HEK293 (cell line): ENCODE measurements at regions not wholly inside any gene's neighbourhood (a gene's known extent, or its start where the extent isn't known, plus 50 kb on each side); places are given as distances from the start of the nearest gene placed in this dataset.

Source experiments
- CTCF ChIA-PET: fragments of 350-600 bp; formaldehyde crosslinking; extraction: SDS; loops from one replicate; lab custom pipeline; 2021; ENCODE audit warnings: antibody characterized with exemption; lab: Yijun Ruan, JAX
- POLR2A ChIA-PET: fragments of 300-600 bp; formaldehyde crosslinking; extraction: SDS; loops from one replicate; lab custom pipeline; 2020; ENCODE audit warnings: antibody characterized with exemption, inconsistent platforms; lab: Yijun Ruan, JAX
- H3K27ac ChIP-seq: fragments of 200-500 bp; sonication (Bioruptor generic); 2 replicates; pipeline ENCODE4 v1.5.1; 2014; ENCODE audit warnings: low read depth, low read length, control low read depth, inconsistent platforms; ENCODE audit errors: extremely low read depth
- H3K36me3 ChIP-seq, 2 experiments: fragments of 200-500 bp in 1 of 2; sonication (Bioruptor generic) in 1 of 2; 1 replicate in 1 of 2; 2 replicates in 1 of 2; pipeline ENCODE4 v1.5.1; 2014 to 2017; ENCODE audit warnings: inconsistent platforms in 2 of 2, low read length in 2 of 2; ENCODE audit not compliant: control insufficient read depth in 2 of 2, insufficient read depth in 1 of 2
- H3K4me1 ChIP-seq: fragments of 200-500 bp; sonication (Bioruptor generic); 2 replicates; pipeline ENCODE4 v1.5.1; 2014; ENCODE audit warnings: mild to moderate bottlenecking, low read length, inconsistent platforms; ENCODE audit not compliant: control insufficient read depth, insufficient read depth
- H3K4me3 ChIP-seq: 2 replicates; pipeline ENCODE4 v1.5.1; 2011; ENCODE audit warnings: low read depth, mild to moderate bottlenecking, control low read depth, low read length, moderate library complexity
- H3K9me3 ChIP-seq: fragments of 200-500 bp; sonication (Bioruptor generic); 2 replicates; pipeline ENCODE4 v1.5.1; 2014; ENCODE audit warnings: low read depth, low read length, inconsistent platforms; ENCODE audit not compliant: control insufficient read depth, insufficient read depth
- BCL11B ChIP-seq: fragments of 450-650 bp; formaldehyde crosslinking; IDR thresholded peaks from 2 replicates; pipeline ENCODE4 v1.5.1; 2016; ENCODE audit warnings: low read depth, missing biosample characterization, missing genetic modification characterization
- ELK4 ChIP-seq: IDR thresholded peaks from 2 replicates; pipeline ENCODE4 v1.6.1; 2011; ENCODE audit warnings: mild to moderate bottlenecking, low read depth, low read length, borderline replicate concordance
- GLI2 ChIP-seq: fragments of 450-650 bp; formaldehyde crosslinking; IDR thresholded peaks from 2 replicates; pipeline ENCODE4; 2017; ENCODE audit warnings: missing biosample characterization, missing genetic modification characterization, low read depth, borderline replicate concordance
- INSM2 ChIP-seq: fragments of 450-650 bp; formaldehyde crosslinking; IDR thresholded peaks from 2 replicates; pipeline ENCODE4 v1.5.1; 2016; ENCODE audit warnings: missing biosample characterization, missing genetic modification characterization
- OVOL3 ChIP-seq: fragments of 450-650 bp; formaldehyde crosslinking; IDR thresholded peaks from 2 replicates; pipeline ENCODE4 v1.5.1; 2016; ENCODE audit warnings: missing biosample characterization, missing genetic modification characterization
- SETDB1 ChIP-seq: IDR thresholded peaks from one replicate; pipeline ENCODE4 v1.6.1; 2017; ENCODE audit warnings: mild to moderate bottlenecking, low read length, moderate library complexity, mixed read lengths; ENCODE audit not compliant: insufficient read length
- TRIM28 ChIP-seq: IDR thresholded peaks from 2 replicates; pipeline ENCODE4 v1.6.1; 2011; ENCODE audit warnings: low read length, control low read depth, borderline replicate concordance
- TSHZ1 ChIP-seq: fragments of 450-650 bp; formaldehyde crosslinking; IDR thresholded peaks from 2 replicates; pipeline ENCODE4 v1.5.1; 2016; ENCODE audit warnings: missing biosample characterization, missing genetic modification characterization, borderline replicate concordance
- ZBTB49 ChIP-seq: fragments of 450-650 bp; formaldehyde crosslinking; IDR thresholded peaks from 2 replicates; pipeline ENCODE4 v1.5.1; 2016; ENCODE audit warnings: missing biosample characterization, missing genetic modification characterization, low read depth
- ZFP3 ChIP-seq: fragments of 450-650 bp; formaldehyde crosslinking; IDR thresholded peaks from 2 replicates; pipeline ENCODE4 v1.5.1; 2016; ENCODE audit warnings: low read depth, missing biosample characterization, missing genetic modification characterization
- ZFP41 ChIP-seq: fragments of 450-650 bp; formaldehyde crosslinking; IDR thresholded peaks from 2 replicates; pipeline ENCODE4 v1.5.1; 2016; ENCODE audit warnings: missing biosample characterization, missing genetic modification characterization, borderline replicate concordance
- ZNF10 ChIP-seq: fragments of 450-650 bp; formaldehyde crosslinking; IDR thresholded peaks from 2 replicates; pipeline ENCODE4 v1.5.1; 2017; ENCODE audit warnings: missing biosample characterization, missing genetic modification characterization
- ZNF248 ChIP-seq: fragments of 450-650 bp; formaldehyde crosslinking; IDR thresholded peaks from 2 replicates; pipeline ENCODE4 v1.5.1; 2017; ENCODE audit warnings: missing biosample characterization, missing genetic modification characterization
- ZNF48 ChIP-seq: fragments of 450-650 bp; formaldehyde crosslinking; IDR thresholded peaks from 2 replicates; pipeline ENCODE4 v1.5.1; 2016; ENCODE audit warnings: missing biosample characterization, missing genetic modification characterization
- ZNF513 ChIP-seq: fragments of 450-650 bp; IDR thresholded peaks from 2 replicates; pipeline ENCODE4 v1.5.1; 2018; ENCODE audit warnings: missing biosample characterization, missing genetic modification characterization
- ZNF654 ChIP-seq: fragments of 450-650 bp; formaldehyde crosslinking; IDR thresholded peaks from 2 replicates; pipeline ENCODE4 v1.5.1; 2016; ENCODE audit warnings: low read depth, missing biosample characterization, missing genetic modification characterization
- ZNF791 ChIP-seq: fragments of 450-650 bp; formaldehyde crosslinking; IDR thresholded peaks from 2 replicates; pipeline ENCODE4 v1.5.1; 2016; ENCODE audit warnings: missing biosample characterization, missing genetic modification characterization
- ZNF837 ChIP-seq: fragments of 450-650 bp; formaldehyde crosslinking; IDR thresholded peaks from 2 replicates; pipeline ENCODE4 v1.5.1; 2016; ENCODE audit warnings: missing biosample characterization, missing genetic modification characterization
- ZNF843 ChIP-seq: fragments of 450-650 bp; formaldehyde crosslinking; IDR thresholded peaks from 2 replicates; pipeline ENCODE4 v1.5.1; 2016; ENCODE audit warnings: missing biosample characterization, missing genetic modification characterization

- H3K36me3 ChIP-seq = no peaks in the 10 kb centered on the region
- ChIA-PET POLR2A (no interaction called here), CTCF (interaction anchor here (0.6 to 2.2 kb wide), 2 partner anchors 26 to 178 kb away, joined by 3 to 7 read pairs; no protein-coding TSS in a partner anchor)
- TF ChIP-seq SETDB1 (no peak), ZFP3 (tag by site-specific recombination) (no peak), ZNF654 (tag by site-specific recombination) (peak; percentile 32)
- no peak overlapping the region for H3K4me3 ChIP-seq
- H3K4me1 ChIP-seq = no peaks in the 10 kb centered on the region
- no peak overlapping the region for H3K27ac ChIP-seq
- H3K9me3 ChIP-seq = no peaks in the 10 kb centered on the region
Measured at GRCh38 chr5:25119650-25120049, 474.9 kb upstream of the CDH10 start.

GRCh38 chr5:25107853-25108252 lies 463.1 kb upstream of the CDH10 start:
- ChIA-PET CTCF (interaction anchor here (0.6 kb wide), 1 partner anchor 28 kb away, joined by 4 read pairs; no protein-coding TSS in a partner anchor), POLR2A (no interaction called here)
- H3K9me3 ChIP-seq = no peaks in the 10 kb centered on the region
- H3K4me1 ChIP-seq = no peaks in the 10 kb centered on the region
- peak overlapping the region; percentile 8 for H3K4me3 ChIP-seq
- H3K36me3 ChIP-seq = no peaks in the 10 kb centered on the region
- no peak overlapping the region for H3K27ac ChIP-seq
- no peak for TF ChIP-seq ZNF843 (tag by site-specific recombination)
- TF ChIP-seq ELK4 = no peak
- no peak for TF ChIP-seq ZNF248 (tag by site-specific recombination)
- no peak for TF ChIP-seq ZNF837
- TF ChIP-seq ZNF513 = no peak
- no peak for TF ChIP-seq BCL11B
- no peak for TF ChIP-seq ZFP41
- no peak for TF ChIP-seq ZBTB49 (tag by site-specific recombination)
- no peak for TF ChIP-seq ZNF791 (tag by site-specific recombination)
- no peak for TF ChIP-seq GLI2 (tag by site-specific recombination)
- no peak for TF ChIP-seq INSM2 (tag by site-specific recombination)
- TF ChIP-seq TSHZ1 = no peak
- TF ChIP-seq TRIM28 = no peak
- no peak for TF ChIP-seq ZNF10 (tag by site-specific recombination)
- no peak for TF ChIP-seq OVOL3 (tag by site-specific recombination)
- no peak for TF ChIP-seq ZNF48 (tag by site-specific recombination)
